ENCODE measurements at regions not wholly inside any gene's neighbourhood (a gene's known extent, or its start where the extent isn't known, plus 50 kb on each side); places are given as distances from the start of the nearest gene placed in this dataset.

- Histone ChIP-seq H3K4me3 (ENCODE audit: low read depth in 2 of 2, low read length in 1 of 2) (no peak overlapping the region), H3K9ac (no peak overlapping the region), H3K36me3 (replicated peaks in 1 of 2; ENCODE audit: control insufficient read depth in 1 of 2, insufficient read depth in 2 of 2, low read length in 1 of 2) (no peaks in the 10 kb centered on the region), H3K79me2 (ENCODE audit: insufficient read depth) (no peaks in the 10 kb centered on the region), H3K9me2 (no peaks in the 10 kb centered on the region), H3F3A (replicated peaks; ENCODE audit: insufficient read depth) (no peaks in the 10 kb centered on the region), H3K4me2 (no peak overlapping the region), H3K9me3 (no peaks in the 10 kb centered on the region), H3K27me3 (ENCODE audit: insufficient read depth) (no peaks in the 10 kb centered on the region), H3K4me1 (ENCODE audit: control insufficient read depth in 1 of 2, insufficient read depth in 2 of 2, low read depth in 1 of 2, low read length in 1 of 2) (no peaks in the 10 kb centered on the region), H3K27ac (ENCODE audit: low read depth in 2 of 2, low read length in 1 of 2) (no peak overlapping the region), H4K20me1 (ENCODE audit: insufficient read depth) (no peaks in the 10 kb centered on the region), H2AFZ (ENCODE audit: low read depth) (no peak overlapping the region)
- ChIA-PET CTCF (no interaction called here), POLR2A (no interaction called here)
- no peak for DNase-seq
- no peak for TF ChIP-seq MEF2A (IDR thresholded peaks at IDR 0.05; ENCODE audit: borderline replicate concordance, low read depth)
- no peak for TF ChIP-seq SMC3 (IDR thresholded peaks at IDR 0.05; ENCODE audit: low read depth, low read length)
- no peak for TF ChIP-seq TCF12 (IDR thresholded peaks at IDR 0.05)
- no peak for TF ChIP-seq FOSL2 (IDR thresholded peaks at IDR 0.05; ENCODE audit: borderline replicate concordance, low read depth)
- TF ChIP-seq PBX3 (IDR thresholded peaks at IDR 0.05), result no peak
- TF ChIP-seq EP300 (IDR thresholded peaks at IDR 0.05; ENCODE audit: borderline replicate concordance in 1 of 2, low read depth in 1 of 2, low read length in 1 of 2), result no peak
- TF ChIP-seq GATA2 (CRISPR knock-in tag; IDR thresholded peaks at IDR 0.05), result no peak
- no peak for TF ChIP-seq MXI1 (IDR thresholded peaks at IDR 0.05; ENCODE audit: low read depth, low read length)
- TF ChIP-seq RCOR1 (IDR thresholded peaks at IDR 0.05; ENCODE audit: low read length), result no peak
- TF ChIP-seq IRF3 (IDR thresholded peaks at IDR 0.05; ENCODE audit: low read depth, low read length), result no peak
- TF ChIP-seq, protein P1, sequence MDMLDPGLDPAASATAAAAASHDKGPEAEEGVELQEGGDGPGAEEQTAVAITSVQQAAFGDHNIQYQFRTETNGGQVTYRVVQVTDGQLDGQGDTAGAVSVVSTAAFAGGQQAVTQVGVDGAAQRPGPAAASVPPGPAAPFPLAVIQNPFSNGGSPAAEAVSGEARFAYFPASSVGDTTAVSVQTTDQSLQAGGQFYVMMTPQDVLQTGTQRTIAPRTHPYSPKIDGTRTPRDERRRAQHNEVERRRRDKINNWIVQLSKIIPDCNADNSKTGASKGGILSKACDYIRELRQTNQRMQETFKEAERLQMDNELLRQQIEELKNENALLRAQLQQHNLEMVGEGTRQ (IDR thresholded peaks at IDR 0.05; ENCODE audit: borderline replicate concordance, low read depth, low read length), result no peak
- no peak for TF ChIP-seq REST (IDR thresholded peaks at IDR 0.05; ENCODE audit: low read depth, low read length)
- TF ChIP-seq FOXM1 (IDR thresholded peaks at IDR 0.05; ENCODE audit: low read depth), result no peak
- TF ChIP-seq EZH2phosphoT487 (IDR thresholded peaks at IDR 0.05; ENCODE audit: borderline replicate concordance, low read depth), result no peak
- TF ChIP-seq CHD2 (IDR thresholded peaks at IDR 0.05; ENCODE audit: low read length, partially characterized antibody), result no peak
- TF ChIP-seq, protein P2, sequence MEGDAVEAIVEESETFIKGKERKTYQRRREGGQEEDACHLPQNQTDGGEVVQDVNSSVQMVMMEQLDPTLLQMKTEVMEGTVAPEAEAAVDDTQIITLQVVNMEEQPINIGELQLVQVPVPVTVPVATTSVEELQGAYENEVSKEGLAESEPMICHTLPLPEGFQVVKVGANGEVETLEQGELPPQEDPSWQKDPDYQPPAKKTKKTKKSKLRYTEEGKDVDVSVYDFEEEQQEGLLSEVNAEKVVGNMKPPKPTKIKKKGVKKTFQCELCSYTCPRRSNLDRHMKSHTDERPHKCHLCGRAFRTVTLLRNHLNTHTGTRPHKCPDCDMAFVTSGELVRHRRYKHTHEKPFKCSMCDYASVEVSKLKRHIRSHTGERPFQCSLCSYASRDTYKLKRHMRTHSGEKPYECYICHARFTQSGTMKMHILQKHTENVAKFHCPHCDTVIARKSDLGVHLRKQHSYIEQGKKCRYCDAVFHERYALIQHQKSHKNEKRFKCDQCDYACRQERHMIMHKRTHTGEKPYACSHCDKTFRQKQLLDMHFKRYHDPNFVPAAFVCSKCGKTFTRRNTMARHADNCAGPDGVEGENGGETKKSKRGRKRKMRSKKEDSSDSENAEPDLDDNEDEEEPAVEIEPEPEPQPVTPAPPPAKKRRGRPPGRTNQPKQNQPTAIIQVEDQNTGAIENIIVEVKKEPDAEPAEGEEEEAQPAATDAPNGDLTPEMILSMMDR (IDR thresholded peaks at IDR 0.05), result no peak
Measured at GRCh38 chr13:22039961-22040360, 369.1 kb downstream of the FGF9 start.

Measured in SK-N-SH (cell line).